Smooth muscle cell (in vitro differentiated cells): ENCODE measurements at regions not wholly inside any gene's neighbourhood (a gene's known extent, or its start where the extent isn't known, plus 50 kb on each side); places are given as distances from the start of the nearest gene placed in this dataset.

Experiments
- DNase-seq: peaks from one replicate; lab custom pipeline; 2025; ENCODE audit not compliant: unreplicated experiment; lab: John Stamatoyannopoulos, UW
- H2AFZ ChIP-seq: fragments of 200-600 bp; sonication (generic); 2 replicates; pipeline ENCODE4 v1.6.0; 2016; ENCODE audit warnings: antibody characterized with exemption, low read depth, mild to moderate bottlenecking
- H3F3A ChIP-seq: fragments of 200-600 bp; sonication (generic); 2 replicates; pipeline ENCODE4 v1.6.0; 2017; ENCODE audit warnings: antibody characterized with exemption, low read depth
- H3K27ac ChIP-seq: fragments of 200-600 bp; sonication (generic); 2 replicates; pipeline ENCODE4 v1.5.1; 2016; ENCODE audit warnings: low read depth, mild to moderate bottlenecking
- H3K27me3 ChIP-seq: fragments of 200-600 bp; sonication (generic); 2 replicates; pipeline ENCODE4 v1.6.1; 2016; ENCODE audit warnings: low read depth, mild to moderate bottlenecking
- H3K36me3 ChIP-seq: fragments of 200-600 bp; sonication (generic); 2 replicates; pipeline ENCODE4 v1.5.1; 2016; ENCODE audit warnings: low read depth
- H3K4me1 ChIP-seq: fragments of 200-600 bp; sonication (generic); 2 replicates; pipeline ENCODE4 v1.5.1; 2016; ENCODE audit warnings: low read depth
- H3K4me2 ChIP-seq: fragments of 200-600 bp; sonication (generic); 2 replicates; pipeline ENCODE4 v1.6.0; 2016; ENCODE audit warnings: mild to moderate bottlenecking
- H3K4me3 ChIP-seq: fragments of 200-600 bp; sonication (generic); 2 replicates; pipeline ENCODE4 v1.5.1; 2016; ENCODE audit warnings: mild to moderate bottlenecking
- H3K79me2 ChIP-seq: fragments of 200-600 bp; sonication (generic); 2 replicates; pipeline ENCODE4 v1.6.0; 2016; ENCODE audit warnings: low read depth, mild to moderate bottlenecking
- H3K9ac ChIP-seq: fragments of 200-600 bp; sonication (generic); 2 replicates; pipeline ENCODE4 v1.6.0; 2016; ENCODE audit warnings: low read depth
- H3K9me3 ChIP-seq: fragments of 200-600 bp; sonication (generic); replicated peaks from 2 replicates; pipeline ENCODE4 v1.5.1; 2016; ENCODE audit warnings: low read depth
- H4K20me1 ChIP-seq: fragments of 200-600 bp; sonication (generic); 2 replicates; pipeline ENCODE4 v1.6.0; 2016; ENCODE audit warnings: low read depth
- CTCF ChIP-seq: fragments of 200-600 bp; sonication (generic); IDR thresholded peaks from 2 replicates; pipeline ENCODE4 v1.5.1; 2017; ENCODE audit warnings: borderline replicate concordance, mild to moderate bottlenecking, antibody characterized with exemption; ENCODE audit not compliant: insufficient read depth, poor library complexity, severe bottlenecking
- WGBS: methylation state at CpG from one replicate; pipeline ENCODE4 v1.1.7; 2016; ENCODE audit warnings: low lambda C conversion rate; 5-methylcytosine and 5-hydroxymethylcytosine counted together

DNA sequence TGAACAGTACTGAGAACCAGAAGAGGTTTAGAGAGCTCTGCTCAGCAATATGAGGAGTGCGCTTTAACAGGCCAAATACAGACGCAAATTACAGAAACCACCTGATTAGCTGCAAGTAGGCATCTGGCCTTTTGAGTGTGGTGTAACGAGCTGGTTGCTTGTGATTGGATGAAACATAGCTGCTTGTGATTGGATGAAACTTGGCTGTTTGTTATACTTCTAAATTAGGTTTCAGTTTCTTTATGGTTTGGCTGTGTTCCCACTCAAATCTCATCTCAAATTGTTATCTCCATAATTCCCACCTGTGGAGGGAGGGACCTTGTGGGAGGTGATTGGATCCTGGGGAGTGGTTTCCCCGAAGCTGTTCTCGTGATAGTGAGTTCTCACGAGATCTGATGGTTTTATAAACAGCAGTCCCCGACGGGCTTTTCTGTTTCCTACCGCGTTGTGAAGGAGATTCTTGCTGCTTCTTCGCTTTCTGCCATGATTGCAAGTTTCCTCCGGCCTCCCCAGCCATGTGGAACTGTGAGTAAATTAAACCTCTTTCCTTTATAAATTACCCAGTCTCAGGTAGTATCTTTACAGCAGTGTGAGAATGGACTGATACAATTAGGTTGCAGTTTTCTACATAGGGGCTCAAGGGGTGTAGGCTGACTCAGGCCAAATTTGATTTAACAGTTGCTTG, 655.9 kb upstream of the MAN1A1 start:
- no peaks in the 10 kb centered on the region for H3F3A ChIP-seq
- no peaks in the 10 kb centered on the region for H3K79me2 ChIP-seq
- H3K4me3 ChIP-seq, result no peak overlapping the region
- 95% methylated on average over 12 of the region's 12 CpGs for WGBS
- H4K20me1 ChIP-seq, result no peaks in the 10 kb centered on the region
- H3K27me3 ChIP-seq, result no peaks in the 10 kb centered on the region
- H3K4me2 ChIP-seq, result no peak overlapping the region
- no peak overlapping the region for H3K27ac ChIP-seq
- no peaks in the 10 kb centered on the region for H3K36me3 ChIP-seq
- H3K9me3 ChIP-seq, result no peaks in the 10 kb centered on the region
- no peaks in the 10 kb centered on the region for H3K4me1 ChIP-seq
- no peak for TF ChIP-seq CTCF
- no peak overlapping the region for H3K9ac ChIP-seq
- H2AFZ ChIP-seq, result no peak overlapping the region
- no peak for DNase-seq

DNA sequence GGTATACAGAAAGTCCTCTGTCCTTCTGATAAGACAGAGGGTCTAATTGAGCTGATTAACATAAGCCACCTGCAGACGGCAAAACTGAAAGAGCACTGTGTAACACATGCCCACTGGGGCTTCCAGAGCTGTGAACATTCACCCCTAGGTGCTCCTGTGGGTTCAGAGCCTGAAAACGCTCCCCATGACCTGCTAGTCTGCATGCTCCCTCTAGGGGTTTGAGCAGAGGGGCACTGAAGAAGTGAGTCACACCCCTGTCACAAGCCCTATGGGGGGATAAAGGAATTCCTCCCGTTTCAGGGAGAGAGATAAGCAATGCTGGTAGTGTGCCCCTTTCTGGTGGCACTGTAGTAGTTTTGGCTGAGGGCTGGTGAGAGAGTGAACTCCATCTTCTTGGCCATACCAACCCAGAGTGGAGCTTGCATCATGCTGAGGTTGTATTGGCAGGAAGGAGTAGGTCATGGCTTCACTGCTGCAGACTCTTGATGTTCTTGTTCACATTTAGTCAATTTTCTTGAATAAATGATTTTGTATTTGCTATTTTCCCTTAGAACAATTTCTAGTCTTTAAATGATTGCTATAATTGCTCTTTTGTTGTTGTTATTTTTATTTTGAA, 637.5 kb upstream of the MAN1A1 start:
- no peak for TF ChIP-seq CTCF
- H3K27ac ChIP-seq, result no peak overlapping the region
- H3K9me3 ChIP-seq, result no peaks in the 10 kb centered on the region
- WGBS, result 94% methylated on average over 3 of the region's 3 CpGs
- H3K4me3 ChIP-seq, result no peak overlapping the region
- no peaks in the 10 kb centered on the region for H3F3A ChIP-seq
- H3K79me2 ChIP-seq, result no peaks in the 10 kb centered on the region
- H2AFZ ChIP-seq, result no peak overlapping the region
- no peaks in the 10 kb centered on the region for H3K27me3 ChIP-seq
- no peaks in the 10 kb centered on the region for H4K20me1 ChIP-seq
- no peaks in the 10 kb centered on the region for H3K36me3 ChIP-seq
- no peaks in the 10 kb centered on the region for H3K4me1 ChIP-seq
- no peak for DNase-seq
- H3K4me2 ChIP-seq, result no peak overlapping the region
- H3K9ac ChIP-seq, result no peak overlapping the region

- no peak overlapping the region for H3K27ac ChIP-seq
- H3K36me3 ChIP-seq, result no peaks in the 10 kb centered on the region
- no peaks in the 10 kb centered on the region for H3K9me3 ChIP-seq
- no peaks in the 10 kb centered on the region for H3K79me2 ChIP-seq
- DNase-seq, result no peak
- H2AFZ ChIP-seq, result no peak overlapping the region
- H4K20me1 ChIP-seq, result no peaks in the 10 kb centered on the region
- no peaks in the 10 kb centered on the region for H3K4me1 ChIP-seq
- 94% methylated on average over 4 of the region's 4 CpGs for WGBS
- no peak overlapping the region for H3K4me2 ChIP-seq
- no peak for TF ChIP-seq CTCF
- H3K4me3 ChIP-seq, result no peak overlapping the region
- H3K27me3 ChIP-seq, result no peaks in the 10 kb centered on the region
- no peak overlapping the region for H3K9ac ChIP-seq
- H3F3A ChIP-seq, result no peaks in the 10 kb centered on the region
Measured at GRCh38 chr6:119985952-119986736, 636.6 kb upstream of the MAN1A1 start.
